ENCODE measurements at regions not wholly inside any gene's neighbourhood (a gene's known extent, or its start where the extent isn't known, plus 50 kb on each side); places are given as distances from the start of the nearest gene placed in this dataset.

DNA sequence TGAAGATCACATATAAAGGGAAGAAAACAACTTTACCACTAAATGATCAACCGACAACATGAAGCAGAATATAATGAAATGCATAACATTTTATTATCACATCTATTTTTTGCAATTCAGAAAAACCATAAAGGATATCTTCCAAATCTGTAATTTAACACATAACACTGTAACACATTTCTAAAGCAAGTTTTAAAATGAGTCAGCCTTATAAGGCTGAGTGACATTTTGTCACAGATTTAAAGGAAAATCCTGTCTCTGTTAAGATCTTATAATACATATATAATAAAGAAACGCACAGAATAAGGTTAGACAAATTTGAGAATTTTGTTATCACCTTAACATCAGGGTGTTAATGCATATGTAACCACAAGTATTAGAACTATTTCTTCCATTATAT lies 198.4 kb upstream of the RASA1 start:
- DNase-seq, result no peak

DNA sequence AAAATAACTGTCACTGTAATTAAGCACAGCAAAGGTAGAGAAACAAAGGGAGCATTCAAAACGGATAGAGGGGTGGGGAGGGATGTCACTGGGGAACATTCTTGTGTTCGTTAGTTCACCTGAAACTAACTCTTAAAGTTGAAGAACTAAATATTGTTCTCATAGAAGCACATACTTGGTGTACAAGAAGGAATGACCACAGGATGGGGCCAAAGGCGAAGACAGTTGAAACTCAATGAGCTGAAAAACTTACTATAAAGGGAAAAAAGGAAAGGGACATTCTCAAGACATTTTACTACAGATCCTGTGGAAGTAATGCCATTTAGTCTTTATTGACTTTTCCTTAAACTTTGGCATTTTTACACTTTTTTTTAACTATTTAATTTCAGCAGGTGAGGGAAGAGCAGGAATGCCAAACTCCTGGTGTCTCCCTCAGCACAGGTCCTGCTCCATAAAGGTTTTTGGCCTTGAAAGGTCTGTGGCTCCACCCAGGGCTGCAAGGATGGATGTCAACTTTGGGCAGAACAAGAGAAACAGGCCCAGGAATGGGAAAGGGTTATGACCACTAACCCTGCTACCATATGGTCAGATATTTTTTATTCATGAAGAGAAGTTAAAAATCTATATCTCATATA lies 197.6 kb upstream of the RASA1 start:
- no peak for DNase-seq

DNA sequence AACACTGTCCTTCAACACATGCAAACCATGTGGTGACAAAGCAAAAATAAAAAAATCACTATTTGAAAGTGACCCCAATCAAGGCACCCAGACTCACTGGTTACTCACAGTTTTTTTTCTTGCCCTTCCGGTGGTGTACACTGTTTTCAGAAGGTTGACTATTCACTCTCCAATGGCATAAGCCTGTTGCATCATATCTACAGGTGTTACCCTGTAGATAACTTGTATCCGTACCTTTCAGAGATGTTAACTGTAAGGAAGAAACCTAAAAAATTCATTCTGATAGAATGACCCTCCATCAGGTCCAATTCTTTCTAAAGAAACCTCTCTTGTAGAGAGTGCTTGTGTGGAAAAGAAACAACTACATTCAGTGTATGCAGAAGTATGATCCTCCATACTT lies 193.6 kb upstream of the RASA1 start:
- no peak for DNase-seq

DNA sequence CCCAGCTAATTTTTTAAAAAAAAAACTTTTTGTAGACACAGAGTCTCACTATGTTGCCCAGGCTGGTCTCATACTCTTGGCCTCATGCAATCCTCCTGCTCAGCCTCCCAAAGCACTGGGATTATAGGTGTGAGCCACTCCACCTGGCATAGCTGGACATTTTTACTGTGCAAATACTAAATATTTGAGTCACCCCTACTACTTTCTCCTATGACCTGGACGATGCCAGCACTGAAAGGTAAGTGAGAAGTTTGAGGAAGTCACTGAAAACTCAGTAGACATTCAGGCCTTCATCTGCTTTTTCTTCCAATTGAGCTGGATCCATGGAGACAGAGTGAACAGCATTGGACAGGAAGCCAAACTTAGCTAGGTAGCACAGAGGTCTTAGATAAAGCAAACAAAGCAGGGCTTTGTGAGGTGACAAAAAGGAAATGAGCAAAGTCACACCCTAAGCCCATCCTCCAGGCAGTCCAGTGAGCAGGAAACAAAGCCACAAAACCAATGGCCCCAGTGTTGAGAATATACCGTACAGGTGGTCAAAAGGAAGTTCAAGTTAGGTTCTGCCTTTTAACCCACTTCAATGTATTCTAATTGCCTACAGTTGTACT lies 192.6 kb upstream of the RASA1 start:
- DNase-seq, result no peak

DNA sequence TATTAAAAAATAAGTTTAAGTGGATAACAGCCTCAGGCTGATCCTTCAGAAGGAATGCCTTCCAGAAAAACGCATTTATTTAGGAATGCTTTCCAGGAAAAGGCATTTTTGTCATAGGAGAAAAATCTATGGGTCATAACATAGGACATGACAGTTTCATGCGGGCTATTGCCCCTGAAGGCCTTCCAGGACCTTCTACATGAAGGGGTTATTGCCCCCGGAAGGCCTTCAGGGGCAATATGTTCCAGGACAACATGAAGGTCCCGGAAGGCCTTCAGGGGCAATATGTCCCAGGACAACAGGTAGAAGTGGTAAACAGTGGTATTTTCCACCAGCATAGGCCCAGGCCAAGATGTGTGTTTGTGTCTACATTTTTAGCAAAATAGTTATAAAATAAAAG lies 191.3 kb upstream of the RASA1 start:
- no peak for DNase-seq

DNA sequence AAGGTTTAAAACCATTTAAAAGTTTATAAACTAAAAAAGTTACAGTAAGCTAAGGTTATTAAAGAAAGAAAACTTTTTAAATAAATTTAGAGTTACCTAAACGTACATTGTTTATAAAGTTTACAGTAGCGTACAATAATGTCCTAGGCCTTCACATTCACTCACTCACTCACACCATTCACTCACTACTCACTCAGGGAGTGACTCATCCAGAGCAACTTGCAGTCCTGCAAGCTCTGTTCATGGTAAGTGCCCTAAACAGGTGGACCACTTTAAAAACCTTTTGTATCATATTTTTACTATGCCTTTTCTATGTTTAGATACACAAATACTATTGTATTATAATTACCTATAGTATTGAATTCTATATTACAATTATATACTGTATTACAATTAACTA lies 190.8 kb upstream of the RASA1 start:
- no peak for DNase-seq

DNA sequence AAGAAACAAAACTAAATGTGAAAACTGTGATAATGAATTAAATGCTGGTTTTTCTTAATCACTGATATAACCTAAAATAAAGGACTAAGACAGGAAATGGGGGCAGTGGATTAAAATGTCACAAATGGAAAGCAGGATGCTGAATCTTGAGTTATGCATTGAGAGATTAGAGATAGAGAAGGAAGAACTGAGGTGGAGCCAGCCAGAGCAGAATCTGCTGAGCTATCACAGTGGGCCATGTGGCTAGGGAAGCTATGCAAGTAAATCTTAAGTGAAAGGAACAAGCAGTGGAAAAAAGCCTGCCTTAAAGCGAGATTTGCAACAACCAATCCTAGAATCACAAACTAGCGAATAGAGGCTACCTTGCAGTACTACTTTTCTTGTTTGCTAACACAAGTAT lies 188.5 kb upstream of the RASA1 start:
- DNase-seq, result no peak

DNA sequence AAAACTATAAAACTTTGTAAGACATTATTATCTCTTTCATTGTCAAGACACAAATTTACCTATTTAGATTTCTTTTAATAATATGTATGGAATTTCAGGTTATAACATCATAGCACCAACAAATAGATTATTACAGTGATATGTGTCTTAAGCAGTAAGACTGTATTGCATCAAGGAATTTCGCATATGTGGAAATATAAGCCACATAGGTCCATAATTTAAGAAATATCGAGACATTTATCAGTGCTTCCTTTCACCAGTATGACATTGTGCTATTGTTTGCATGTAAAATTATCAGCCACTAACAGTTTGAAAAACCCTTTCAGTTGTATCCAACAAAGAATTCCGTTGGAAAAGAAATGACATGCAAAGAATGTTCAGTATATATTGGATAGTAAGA lies 186.7 kb upstream of the RASA1 start:
- no peak for DNase-seq

DNA sequence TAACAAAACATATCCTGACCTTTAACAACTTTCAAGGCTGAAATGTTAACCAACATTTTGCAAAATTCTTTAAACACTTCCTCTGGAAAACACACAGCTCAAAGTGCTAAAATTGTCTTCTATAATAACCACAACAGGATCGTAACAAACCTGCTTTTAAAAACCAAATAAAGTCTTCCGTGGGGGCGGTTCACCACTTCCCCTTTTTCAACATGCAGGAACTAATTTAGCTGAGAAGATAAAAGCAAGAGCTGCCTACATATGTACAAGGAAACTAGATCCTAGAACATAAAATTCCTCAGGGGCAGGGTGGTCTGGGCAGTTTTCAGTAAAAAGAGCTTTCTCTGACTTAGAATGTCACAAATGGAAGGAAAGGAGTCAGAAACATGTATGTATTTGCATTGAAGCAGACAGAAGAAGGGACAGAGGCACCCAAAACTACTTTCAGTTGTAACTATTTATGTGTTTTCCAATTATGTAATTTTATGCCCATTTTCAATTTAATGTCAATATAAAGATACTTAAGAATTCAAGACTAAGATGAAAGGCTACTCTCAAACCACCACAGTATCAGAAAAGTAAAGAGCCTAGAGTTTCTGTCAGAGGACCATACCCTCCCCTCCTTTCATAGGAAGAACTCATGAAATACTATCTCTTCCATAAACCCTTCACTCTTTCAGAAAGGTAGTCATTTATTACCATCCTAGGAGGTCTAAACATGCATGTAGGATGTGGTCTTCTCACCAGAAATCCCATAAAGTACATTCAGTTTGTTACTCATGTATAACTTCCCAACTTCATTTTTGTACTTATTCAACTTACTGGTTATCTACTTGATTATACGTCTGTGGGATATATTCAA lies 185.9 kb upstream of the RASA1 start:
- DNase-seq, result no peak

DNA sequence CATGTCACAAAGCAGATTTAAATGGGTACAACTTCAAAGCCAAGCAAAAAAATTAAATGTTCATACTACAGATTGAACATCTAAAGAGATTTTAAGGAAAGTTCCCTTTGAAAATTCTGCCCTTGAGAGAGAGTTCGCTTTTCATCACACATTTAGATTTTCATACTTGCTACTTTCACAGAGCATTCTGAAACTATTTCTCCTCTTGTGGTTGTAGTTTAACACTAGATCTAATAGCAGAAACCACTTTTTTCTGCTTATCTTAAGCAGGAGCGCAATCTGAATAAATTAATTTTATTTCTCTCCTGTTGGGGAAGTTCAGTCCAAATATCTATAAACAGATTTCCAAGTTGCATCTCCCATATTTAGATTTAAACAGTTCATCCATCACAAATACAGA lies 173.3 kb upstream of the RASA1 start:
- DNase-seq, result no peak

DNA sequence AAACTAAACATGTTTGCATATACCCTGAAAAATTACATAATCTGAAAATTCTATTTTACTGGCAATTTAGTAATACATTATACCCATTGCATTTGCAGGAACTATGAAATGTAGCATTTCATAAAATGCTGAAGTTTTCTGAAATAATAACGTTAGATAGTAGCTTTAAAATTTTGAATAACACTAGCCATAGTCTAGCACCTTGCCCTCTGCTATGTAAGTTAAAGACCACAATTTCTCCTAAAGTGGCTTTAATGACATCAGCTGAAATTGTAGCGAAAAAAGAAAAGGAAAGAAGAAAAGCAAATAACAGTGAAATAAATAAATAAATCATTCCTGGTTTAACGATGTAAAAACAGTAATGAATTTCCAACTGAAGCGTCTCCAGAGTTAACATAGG lies 172.8 kb upstream of the RASA1 start:
- no peak for DNase-seq

DNA sequence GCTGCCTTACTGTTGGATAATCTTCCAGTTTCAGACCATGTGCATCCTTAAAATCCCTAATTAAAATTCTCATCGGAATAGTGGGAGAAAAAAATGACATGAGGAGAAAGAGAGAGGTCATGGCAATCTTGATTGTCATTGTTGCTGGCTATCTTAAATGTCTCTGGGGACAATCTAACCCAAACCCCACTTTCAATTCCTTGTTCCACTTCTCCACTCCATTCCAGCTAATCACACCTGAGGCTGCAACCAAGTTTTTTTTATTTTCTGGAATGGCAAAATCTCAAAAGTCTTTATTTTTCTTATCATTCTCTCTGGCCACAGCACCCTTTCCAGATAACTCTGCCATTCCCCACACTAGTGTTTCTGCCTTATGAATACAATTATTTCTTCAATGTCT lies 171.9 kb upstream of the RASA1 start:
- DNase-seq, result no peak

DNA sequence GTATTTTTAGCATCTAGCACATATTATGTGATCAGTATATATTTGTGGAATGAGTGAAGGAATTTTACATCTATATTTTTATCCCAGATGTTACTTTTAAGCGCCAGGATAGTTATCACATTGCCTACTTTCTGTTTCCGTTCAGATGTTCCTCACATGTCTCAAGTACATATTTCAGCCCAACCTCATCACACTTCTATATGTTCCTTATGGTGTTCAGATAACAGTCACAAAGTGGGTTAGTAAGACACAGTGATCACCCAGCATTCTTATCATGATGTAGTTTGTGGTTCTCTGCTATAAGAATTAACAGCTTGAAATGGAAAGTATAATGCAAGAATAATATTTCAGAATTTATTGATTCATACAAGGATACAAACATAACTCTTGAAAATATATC lies 170.0 kb upstream of the RASA1 start:
- DNase-seq, result no peak

DNA sequence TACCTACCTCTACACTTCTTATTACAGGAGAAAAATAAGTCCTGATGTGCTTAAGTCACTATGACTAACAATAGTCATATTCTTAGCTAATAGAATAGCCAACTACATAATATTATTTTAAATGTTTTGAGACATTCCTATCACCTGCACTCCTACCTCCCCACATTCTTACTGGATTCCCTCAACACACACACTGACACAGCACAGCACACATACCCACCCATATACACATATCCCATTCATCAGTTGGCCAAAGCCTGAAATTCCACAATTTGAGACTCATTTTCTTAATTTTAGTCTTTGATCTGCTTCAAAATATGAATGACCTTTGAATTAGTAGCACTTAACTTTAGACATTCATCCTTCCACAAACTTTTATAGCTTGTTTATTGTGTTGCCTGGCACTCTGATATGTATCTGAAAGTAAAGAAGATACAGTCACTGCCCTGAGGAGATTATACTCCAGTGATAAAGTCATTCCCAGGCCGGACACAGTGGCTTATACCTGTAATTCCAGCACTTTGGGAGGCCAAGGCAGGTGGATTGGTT lies 168.3 kb upstream of the RASA1 start:
- DNase-seq, result no peak

DNA sequence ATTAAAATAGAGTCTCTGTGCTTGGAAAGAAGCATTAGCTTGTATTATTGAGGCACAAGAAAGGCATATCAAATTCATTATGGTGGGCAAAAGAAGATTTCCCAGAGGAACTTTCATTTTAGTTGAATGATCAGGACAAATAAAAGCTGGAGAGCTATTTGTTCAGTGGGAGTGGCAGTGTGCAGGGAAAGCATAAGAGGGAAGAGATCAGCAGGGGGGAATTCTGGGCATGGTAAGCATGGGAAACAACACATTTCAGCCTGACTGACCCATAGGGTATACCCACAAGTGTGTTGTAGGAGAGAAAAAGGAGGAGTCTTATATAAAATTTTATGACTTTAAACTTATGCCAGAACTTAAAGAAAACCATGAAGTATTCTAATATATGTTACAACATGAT lies 167.7 kb upstream of the RASA1 start:
- no peak for DNase-seq

DNA sequence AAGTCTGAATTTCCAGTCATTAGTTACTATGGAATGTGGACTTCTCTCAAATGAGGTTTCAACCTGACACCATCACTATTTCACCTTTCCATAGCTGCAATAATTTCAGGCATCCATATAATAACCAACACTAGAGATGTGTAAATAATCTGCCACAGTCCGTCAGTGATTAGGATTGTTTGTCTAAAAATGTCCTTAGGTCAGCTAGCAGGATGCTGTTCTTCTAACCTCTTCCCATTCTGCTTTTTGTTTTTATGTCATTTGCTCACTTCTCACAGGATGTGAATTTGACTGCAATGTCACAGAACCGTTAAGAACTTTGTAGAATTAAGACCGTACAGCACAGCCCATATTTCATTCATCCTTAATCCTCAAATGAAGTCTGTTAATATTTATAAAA lies 166.4 kb upstream of the RASA1 start:
- no peak for DNase-seq

DNA sequence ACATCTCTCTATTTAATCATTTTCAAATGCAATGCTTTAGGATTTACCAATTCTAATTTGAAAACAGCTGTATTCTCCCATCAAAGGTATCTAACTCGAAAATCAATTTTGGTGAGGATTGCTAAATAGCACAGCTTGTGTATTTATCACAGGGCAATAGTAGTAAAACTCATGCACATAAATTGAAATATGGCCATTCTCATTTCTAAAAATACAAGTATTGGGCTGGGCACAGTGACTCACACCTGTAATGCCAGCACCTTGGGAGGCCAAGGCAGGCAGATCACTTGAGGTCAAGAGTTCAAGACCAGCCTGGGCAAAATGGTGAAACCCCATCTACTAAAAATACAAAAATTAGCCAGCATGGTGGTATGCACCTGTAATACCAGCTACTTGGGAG lies 164.8 kb upstream of the RASA1 start:
- DNase-seq, result no peak

DNA sequence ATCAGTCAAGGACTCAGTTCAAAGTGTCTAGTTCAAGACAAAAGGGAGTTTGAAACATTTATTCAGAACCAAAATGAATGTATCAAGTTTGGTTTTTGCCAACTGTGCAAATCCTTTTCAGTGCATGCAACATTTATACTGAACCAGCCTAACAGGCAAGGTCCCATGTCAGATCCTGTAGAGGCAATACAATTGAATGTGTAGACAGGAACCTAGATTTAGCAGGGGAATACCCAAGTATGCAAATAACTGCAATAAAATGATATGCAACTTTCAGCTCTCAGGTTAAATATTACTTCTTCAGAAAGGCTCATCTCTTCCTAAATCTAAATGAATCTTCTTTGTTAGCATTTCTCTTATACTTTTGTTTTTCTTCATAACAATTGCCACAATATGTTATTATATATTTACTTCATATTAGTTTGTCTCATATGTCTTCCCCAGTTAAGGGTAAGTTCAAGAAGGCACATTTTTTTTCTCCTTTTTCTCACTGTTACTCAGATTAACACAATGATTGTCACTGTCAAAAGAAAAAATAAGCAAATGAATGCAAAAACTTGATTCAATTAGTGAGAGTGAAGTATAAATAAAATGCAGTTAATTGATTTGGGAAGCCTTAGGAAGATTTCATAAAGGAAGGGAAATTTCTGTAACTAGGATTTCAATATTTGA lies 163.9 kb upstream of the RASA1 start:
- DNase-seq, result no peak

DNA sequence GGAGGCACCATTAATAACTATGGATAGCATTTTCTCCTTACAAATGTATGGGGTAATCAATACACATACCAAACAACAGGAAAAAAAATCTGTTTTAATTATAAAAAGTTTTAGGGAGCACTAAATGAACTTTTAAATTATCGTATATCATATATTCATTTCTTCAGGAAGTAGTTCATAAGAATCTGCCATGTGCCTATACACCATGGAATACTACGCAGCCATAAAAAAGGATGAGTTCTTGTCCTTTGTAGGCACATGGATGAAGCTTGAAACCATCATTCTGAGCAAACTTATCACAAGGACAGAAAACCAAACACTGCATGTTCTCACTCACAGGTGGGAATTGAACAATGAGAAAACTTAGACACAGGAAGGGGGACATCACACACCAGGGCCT lies 162.1 kb upstream of the RASA1 start:
- no peak for DNase-seq

DNA sequence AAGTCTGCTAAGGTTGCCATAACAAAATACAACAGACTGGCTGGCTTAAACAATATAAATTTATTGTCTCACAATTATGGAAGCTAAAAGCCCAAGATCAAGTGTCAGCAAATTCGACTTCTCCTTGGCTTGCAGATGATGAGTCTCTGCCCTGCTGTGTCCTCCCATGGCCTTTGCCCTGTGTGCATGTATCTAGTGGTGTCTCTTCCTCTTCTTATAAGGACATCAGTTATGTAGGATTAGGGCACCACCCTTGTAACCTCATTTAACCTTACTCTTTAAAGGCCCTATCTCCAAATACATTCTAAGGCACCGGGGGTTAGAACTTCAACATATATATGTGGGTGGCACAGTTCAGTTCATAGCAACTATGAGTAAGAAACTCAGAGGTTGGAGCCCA lies 157.9 kb upstream of the RASA1 start:
- DNase-seq, result no peak

DNA sequence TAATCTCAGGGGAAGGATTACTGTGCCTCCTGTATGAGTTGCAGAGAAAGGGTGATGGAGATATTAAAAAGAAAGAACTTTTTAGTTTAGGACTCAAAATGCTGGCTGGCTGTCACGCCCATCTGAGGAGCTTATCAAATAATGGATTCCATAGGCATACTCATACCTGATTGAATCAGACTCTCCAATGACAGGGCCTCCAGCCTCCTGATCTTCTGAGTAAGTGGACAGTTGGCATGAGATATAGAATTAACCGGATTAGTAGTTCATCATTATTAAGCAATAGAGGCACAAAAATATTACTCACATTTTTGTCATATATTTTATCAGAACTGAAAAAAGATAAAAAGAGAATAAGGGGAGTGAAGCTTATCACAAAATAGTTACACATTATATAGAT lies 157.0 kb upstream of the RASA1 start:
- no peak for DNase-seq

DNA sequence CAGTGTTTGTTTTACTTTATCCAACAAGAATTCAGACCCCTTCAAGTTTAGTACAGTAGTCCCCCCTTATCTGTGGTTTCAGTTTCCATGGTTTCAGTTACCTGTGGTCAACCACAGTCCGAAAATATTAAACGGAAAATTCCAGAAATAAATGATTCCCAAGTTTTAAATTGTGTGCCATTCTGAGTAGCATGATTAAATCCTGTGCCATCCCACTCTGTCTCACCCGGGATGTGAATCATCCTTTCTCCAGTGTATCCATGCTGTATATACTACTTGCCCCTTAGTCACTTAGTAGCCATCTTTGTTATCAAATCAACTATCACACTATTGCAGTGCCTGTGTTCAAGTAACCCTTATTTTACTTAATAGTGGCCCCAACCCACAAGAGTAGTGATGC lies 153.8 kb upstream of the RASA1 start:
- no peak for DNase-seq

DNA sequence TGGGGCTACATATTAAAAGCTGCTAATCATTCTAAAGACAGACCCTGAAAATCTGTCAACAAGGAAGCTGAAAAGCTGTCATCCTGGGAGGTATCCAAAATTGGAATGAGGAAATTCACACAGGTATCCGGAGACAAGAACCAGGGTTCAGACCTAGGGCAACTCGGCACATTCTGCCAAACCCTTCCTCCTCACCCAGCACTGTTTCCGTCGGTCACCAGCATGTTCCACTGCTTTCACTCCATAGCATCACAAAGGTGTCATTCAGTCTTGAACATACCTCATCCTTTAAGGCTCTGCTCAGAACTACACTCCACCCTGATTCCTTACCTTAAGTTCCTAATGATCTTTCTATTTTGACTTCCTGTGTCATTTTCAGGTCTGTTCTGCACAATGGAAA lies 153.1 kb upstream of the RASA1 start:
- DNase-seq, result no peak
